Superior temporal gyrus (tissue), 1 donor: ENCODE measurements at regions not wholly inside any gene's neighbourhood (a gene's known extent, or its start where the extent isn't known, plus 50 kb on each side); places are given as distances from the start of the nearest gene placed in this dataset.

ENCODE experiments used
- DNase-seq: peaks from one replicate; pipeline ENCODE4 v3.0.0-alpha.2; 2016; ENCODE audit errors: extremely low spot score

- DNase-seq, result no peak
Measured at GRCh38 chr3:182214416-182214815, 502.7 kb downstream of the SOX2 start.

GRCh38 chr3:182215881-182216280 lies 504.2 kb downstream of the SOX2 start:
- DNase-seq, result no peak

GRCh38 chr3:182216311-182216970 lies 504.7 kb downstream of the SOX2 start:
- no peak for DNase-seq

- DNase-seq, result no peak
Measured at GRCh38 chr3:182220013-182220412, 508.3 kb downstream of the SOX2 start.

GRCh38 chr3:182220471-182220870 lies 508.7 kb downstream of the SOX2 start:
- DNase-seq, result no peak

GRCh38 chr3:182226995-182227394 lies 515.3 kb downstream of the SOX2 start:
- DNase-seq, result no peak

GRCh38 chr3:182233405-182233804 lies 521.7 kb downstream of the SOX2 start:
- no peak for DNase-seq

GRCh38 chr3:182233957-182234356 lies 522.2 kb downstream of the SOX2 start:
- no peak for DNase-seq

- DNase-seq, result no peak
Measured at GRCh38 chr3:182234881-182235280, 523.2 kb downstream of the SOX2 start.

- DNase-seq, result peak; percentile 79
Measured at GRCh38 chr3:182235504-182235903, 523.8 kb downstream of the SOX2 start.

- no peak for DNase-seq
Measured at GRCh38 chr3:182238126-182238525, 526.4 kb downstream of the SOX2 start.

GRCh38 chr3:182239316-182239715 lies 527.6 kb downstream of the SOX2 start:
- peak; percentile 52 for DNase-seq

GRCh38 chr3:182240474-182240873 lies 528.7 kb downstream of the SOX2 start:
- peak; percentile 66 for DNase-seq

GRCh38 chr3:182241196-182241765 lies 529.6 kb downstream of the SOX2 start:
- DNase-seq, result peak; percentile 82

- peak; percentile 84 for DNase-seq
Measured at GRCh38 chr3:182241766-182242488, 530.2 kb downstream of the SOX2 start.

- DNase-seq, result no peak
Measured at GRCh38 chr3:182242489-182242942, 530.8 kb downstream of the SOX2 start.

- no peak for DNase-seq
Measured at GRCh38 chr3:182243625-182244024, 531.9 kb downstream of the SOX2 start.

GRCh38 chr3:182244222-182244971 lies 532.7 kb downstream of the SOX2 start:
- DNase-seq, result peak; percentile 69

GRCh38 chr3:182245059-182245458 lies 533.3 kb downstream of the SOX2 start:
- DNase-seq, result no peak

GRCh38 chr3:182246870-182247269 lies 535.1 kb downstream of the SOX2 start:
- no peak for DNase-seq

- no peak for DNase-seq
Measured at GRCh38 chr3:182248349-182248880, 536.7 kb downstream of the SOX2 start.

- DNase-seq, result peak; percentile 51
Measured at GRCh38 chr3:182252802-182253201, 540.5 kb upstream of the ATP11B start.
